ENCODE measurements at regions not wholly inside any gene's neighbourhood (a gene's known extent, or its start where the extent isn't known, plus 50 kb on each side); places are given as distances from the start of the nearest gene placed in this dataset.
A peak's percentile ranks its signal among the peaks of the same experiment; 100 is the strongest.

GRCh38 chr10:15442056-15442455, 71.0 kb upstream of the FAM171A1 start:
- H3K27ac ChIP-seq: no peak overlapping the region
- TF ChIP-seq ZFX (IDR thresholded peaks at IDR 0.05; ENCODE audit: borderline replicate concordance): no peak
- no peak for TF ChIP-seq CTCF (IDR thresholded peaks at IDR 0.05)

- peak overlapping the region; percentile 64; the same call in 1 of the 2 replicates for H3K27ac ChIP-seq
- no peak for TF ChIP-seq ZFX (IDR thresholded peaks at IDR 0.05; ENCODE audit: borderline replicate concordance)
- no peak for TF ChIP-seq CTCF (IDR thresholded peaks at IDR 0.05)
Observed at GRCh38 chr10:15440204-15440711, 69.2 kb upstream of the FAM171A1 start.

- TF ChIP-seq CTCF (IDR thresholded peaks at IDR 0.05) (peak; percentile 70), ZFX (IDR thresholded peaks at IDR 0.05; ENCODE audit: borderline replicate concordance) (no peak)
- H3K27ac ChIP-seq: peak overlapping the region; percentile 64
Observed at GRCh38 chr10:15439341-15439842, 68.3 kb upstream of the FAM171A1 start.

GRCh38 chr10:15436696-15437095, 65.6 kb upstream of the FAM171A1 start:
- TF ChIP-seq CTCF (IDR thresholded peaks at IDR 0.05) (no peak), ZFX (IDR thresholded peaks at IDR 0.05; ENCODE audit: borderline replicate concordance) (no peak)
- no peak overlapping the region for H3K27ac ChIP-seq

GRCh38 chr10:15433850-15434537, 62.9 kb upstream of the FAM171A1 start:
- H3K27ac ChIP-seq: no peak overlapping the region
- peak; percentile 78 for TF ChIP-seq CTCF (IDR thresholded peaks at IDR 0.05)
- TF ChIP-seq ZFX (IDR thresholded peaks at IDR 0.05; ENCODE audit: borderline replicate concordance): no peak

- H3K27ac ChIP-seq: no peak overlapping the region
- TF ChIP-seq CTCF (IDR thresholded peaks at IDR 0.05) (no peak), ZFX (IDR thresholded peaks at IDR 0.05; ENCODE audit: borderline replicate concordance) (no peak)
Observed at GRCh38 chr10:15432266-15432665, 61.2 kb upstream of the FAM171A1 start.

Data from 22Rv1 (cell line).